ENCODE measurements at regions not wholly inside any gene's neighbourhood (a gene's known extent, or its start where the extent isn't known, plus 50 kb on each side); places are given as distances from the start of the nearest gene placed in this dataset.
"Not testable (repeated sequence)": the region's sequence is repeated elsewhere in the genome, so short reads cannot be mapped to it uniquely, and the experiment has no call there.

DNA sequence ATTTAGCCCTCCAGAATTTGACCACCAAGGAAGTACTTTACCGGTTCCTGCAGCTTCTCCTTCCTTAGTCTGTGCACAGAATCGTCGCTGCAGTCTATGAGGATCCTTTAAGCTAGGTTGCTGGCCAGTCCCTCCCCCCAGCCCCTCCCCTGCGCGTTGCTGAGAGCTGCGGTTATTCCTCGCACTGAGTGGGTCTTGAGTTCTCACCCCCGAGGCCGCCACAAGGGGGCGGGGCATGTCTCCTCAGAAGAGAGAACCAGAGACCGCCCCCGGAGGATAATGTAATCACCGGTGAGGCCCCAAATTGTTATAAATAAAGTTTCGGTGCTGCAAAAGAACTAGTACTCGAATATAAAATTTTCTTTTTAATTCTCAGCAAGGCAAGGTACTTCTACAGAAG lies 1184.9 kb upstream of the CDH2 start:
- no peak for DNase-seq (ENCODE audit: low read depth in 2 of 2)
- TF ChIP-seq, protein P1, sequence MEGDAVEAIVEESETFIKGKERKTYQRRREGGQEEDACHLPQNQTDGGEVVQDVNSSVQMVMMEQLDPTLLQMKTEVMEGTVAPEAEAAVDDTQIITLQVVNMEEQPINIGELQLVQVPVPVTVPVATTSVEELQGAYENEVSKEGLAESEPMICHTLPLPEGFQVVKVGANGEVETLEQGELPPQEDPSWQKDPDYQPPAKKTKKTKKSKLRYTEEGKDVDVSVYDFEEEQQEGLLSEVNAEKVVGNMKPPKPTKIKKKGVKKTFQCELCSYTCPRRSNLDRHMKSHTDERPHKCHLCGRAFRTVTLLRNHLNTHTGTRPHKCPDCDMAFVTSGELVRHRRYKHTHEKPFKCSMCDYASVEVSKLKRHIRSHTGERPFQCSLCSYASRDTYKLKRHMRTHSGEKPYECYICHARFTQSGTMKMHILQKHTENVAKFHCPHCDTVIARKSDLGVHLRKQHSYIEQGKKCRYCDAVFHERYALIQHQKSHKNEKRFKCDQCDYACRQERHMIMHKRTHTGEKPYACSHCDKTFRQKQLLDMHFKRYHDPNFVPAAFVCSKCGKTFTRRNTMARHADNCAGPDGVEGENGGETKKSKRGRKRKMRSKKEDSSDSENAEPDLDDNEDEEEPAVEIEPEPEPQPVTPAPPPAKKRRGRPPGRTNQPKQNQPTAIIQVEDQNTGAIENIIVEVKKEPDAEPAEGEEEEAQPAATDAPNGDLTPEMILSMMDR (IDR thresholded peaks at IDR 0.05; ENCODE audit: low read depth, low read length), result no peak
- H3K4me3 ChIP-seq (replicated peaks in 1 of 2; ENCODE audit: low read depth in 2 of 2, low read length in 2 of 2), result no peak overlapping the region

DNA sequence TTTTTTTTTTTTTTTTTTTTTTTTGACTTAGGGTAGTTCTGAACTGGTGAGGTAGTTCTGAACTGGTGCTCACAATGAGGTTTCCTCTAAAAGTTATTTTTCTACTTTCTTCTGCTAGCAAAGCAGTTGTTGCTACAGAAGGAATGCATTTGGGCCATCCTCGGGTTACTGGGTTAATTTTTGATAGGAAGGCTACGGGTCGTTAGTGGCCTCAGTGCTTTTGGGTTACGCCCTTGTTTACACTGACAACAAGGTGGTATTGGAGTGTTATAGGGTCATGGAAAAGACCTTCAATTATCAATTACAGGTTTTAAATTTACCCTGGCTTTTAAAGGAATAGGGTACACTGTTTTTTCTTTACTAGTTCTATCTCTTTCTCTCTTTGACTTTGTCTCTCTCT lies 1183.7 kb upstream of the CDH2 start:
- not testable (repeated sequence) for H3K4me3 ChIP-seq (replicated peaks in 1 of 2; ENCODE audit: low read depth in 2 of 2, low read length in 2 of 2); DNase-seq (ENCODE audit: low read depth in 2 of 2)

DNA sequence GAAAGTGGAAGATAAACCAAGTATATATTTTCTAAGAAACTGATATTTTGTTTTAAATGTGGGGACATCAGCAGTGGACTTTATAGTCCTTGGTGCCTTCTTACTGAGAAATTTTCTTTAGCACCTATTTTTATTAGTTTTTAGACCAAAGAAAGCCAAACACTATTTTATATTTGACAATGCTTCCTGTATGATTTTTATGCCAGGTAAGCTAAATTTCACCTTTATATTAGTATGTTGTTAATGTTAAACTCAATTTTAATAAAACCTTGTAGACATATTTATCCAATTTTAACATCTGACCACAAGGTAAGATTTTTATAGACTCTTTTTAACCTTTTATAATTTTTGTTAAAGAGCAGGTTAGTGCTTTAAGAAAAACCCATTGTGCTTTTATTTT lies 1182.3 kb upstream of the CDH2 start:
- DNase-seq (ENCODE audit: low read depth in 2 of 2); H3K4me3 ChIP-seq (replicated peaks in 1 of 2; ENCODE audit: low read depth in 2 of 2, low read length in 2 of 2): not testable (repeated sequence)

DNA sequence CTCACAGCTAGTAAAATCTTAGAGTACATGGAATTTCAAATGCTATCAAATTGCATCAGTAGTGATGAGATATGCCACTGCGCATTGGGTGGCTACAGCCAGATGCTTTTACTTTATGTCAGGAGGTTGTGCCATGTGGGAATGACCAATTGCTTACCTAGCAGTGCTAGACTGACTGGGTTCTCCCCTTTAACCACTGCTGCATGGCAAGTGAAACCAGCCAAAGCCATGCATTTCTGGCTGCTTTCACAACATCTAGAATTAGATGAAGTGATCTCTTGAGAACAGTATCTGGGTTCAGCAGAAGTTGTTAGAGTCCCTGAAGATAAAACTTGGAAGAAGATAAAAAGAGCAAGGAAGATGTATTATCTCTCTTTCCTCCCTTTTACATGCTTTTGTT lies 1174.2 kb upstream of the CDH2 start:
- no peak for DNase-seq (ENCODE audit: low read depth in 2 of 2)
- TF ChIP-seq, protein P1 (IDR thresholded peaks at IDR 0.05; ENCODE audit: low read depth, low read length), result no peak
- H3K4me3 ChIP-seq (replicated peaks in 1 of 2; ENCODE audit: low read depth in 2 of 2, low read length in 2 of 2), result no peak overlapping the region

DNA sequence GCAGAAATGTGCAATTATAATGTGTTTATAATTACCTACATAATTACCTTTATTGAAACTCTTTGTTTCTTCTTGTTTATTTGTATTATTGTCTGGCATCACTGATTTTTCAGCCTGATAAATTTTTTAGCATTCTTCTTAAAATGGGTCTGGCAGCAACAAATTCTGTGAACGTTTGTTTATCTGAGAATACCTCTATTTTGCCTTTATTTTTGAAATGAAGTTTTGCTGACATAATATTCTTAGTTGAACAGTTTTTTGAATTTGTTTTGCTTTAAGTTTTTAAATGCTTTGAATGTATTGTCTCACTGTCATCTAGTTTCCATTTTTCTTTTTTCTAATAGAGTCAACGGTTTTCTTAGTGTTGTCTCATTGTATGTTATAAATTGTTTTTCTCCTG lies 1152.0 kb upstream of the CDH2 start:
- TF ChIP-seq, protein P1 (IDR thresholded peaks at IDR 0.05; ENCODE audit: low read depth, low read length), result no peak
- H3K4me3 ChIP-seq (replicated peaks in 1 of 2; ENCODE audit: low read depth in 2 of 2, low read length in 2 of 2), result no peak overlapping the region

DNA sequence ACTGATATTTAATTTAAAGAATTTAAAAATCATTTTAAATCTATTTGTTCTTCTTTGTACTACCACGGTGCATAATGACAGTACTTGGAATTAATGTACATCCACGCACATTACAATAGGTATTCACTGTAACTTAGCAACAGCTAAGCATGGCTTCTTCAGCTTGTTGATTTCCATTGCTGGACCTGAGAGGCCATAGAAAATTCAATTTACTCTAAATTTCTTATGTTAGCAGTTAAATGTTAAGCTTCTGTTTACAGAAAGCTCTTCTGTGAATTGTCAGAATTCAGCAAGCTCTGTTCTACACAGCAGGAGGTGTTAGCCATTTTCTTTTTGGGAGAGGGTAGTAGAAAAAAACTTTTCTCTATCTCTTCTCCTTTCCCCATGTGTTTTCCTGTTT lies 1149.3 kb upstream of the CDH2 start:
- TF ChIP-seq, protein P1 (IDR thresholded peaks at IDR 0.05; ENCODE audit: low read depth, low read length), result no peak
- H3K4me3 ChIP-seq (replicated peaks in 1 of 2; ENCODE audit: low read depth in 2 of 2, low read length in 2 of 2), result no peak overlapping the region
- no peak for DNase-seq (ENCODE audit: low read depth in 2 of 2)

More for the DNA sequence above, 1152.0 kb upstream of the CDH2 start:
- no peak for DNase-seq (ENCODE audit: low read depth in 2 of 2)

DNA sequence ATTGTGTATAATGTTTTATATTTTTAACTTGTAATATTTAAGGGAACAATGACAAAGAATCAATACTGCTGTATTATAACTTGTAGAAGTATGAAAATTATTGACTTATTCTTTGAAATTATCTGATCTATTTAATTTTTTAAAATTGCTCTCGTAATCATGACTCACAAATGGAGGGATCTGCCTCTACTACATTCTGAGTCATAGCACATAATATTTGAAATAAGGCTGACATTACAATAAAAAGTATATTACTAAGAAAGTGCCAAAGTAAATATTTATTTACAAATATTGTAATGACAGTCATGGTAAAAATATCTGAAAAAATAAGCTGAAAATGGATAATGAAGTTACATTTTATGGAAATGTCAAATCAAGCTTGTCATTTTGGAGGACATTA lies 1144.6 kb upstream of the CDH2 start:
- no peak overlapping the region for H3K4me3 ChIP-seq (replicated peaks in 1 of 2; ENCODE audit: low read depth in 2 of 2, low read length in 2 of 2)
- DNase-seq (ENCODE audit: low read depth in 2 of 2), result peak in 1 of 2 donors; percentile 54
- TF ChIP-seq, protein P1 (IDR thresholded peaks at IDR 0.05; ENCODE audit: low read depth, low read length), result no peak

DNA sequence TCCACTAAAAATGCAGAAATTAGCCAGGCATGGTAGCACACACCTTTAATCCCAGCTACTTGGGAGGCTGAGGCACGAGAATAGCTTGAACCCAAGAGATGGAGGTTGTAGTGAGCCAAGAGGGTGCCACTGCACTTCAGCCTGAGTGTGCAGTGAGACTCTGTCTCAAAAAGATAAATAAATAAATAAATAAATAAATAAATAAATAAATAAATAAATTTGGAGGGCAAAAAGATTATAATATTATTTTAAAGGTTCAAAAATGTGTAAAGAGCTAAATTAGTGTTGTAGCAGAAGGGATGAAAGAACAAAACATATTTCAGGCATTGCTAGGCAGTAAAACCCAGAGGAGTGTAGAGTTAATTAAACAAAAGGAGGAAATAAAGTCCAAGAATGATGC lies 1136.4 kb upstream of the CDH2 start:
- DNase-seq (ENCODE audit: low read depth in 2 of 2), result no peak
- TF ChIP-seq, protein P1 (IDR thresholded peaks at IDR 0.05; ENCODE audit: low read depth, low read length), result no peak
- H3K4me3 ChIP-seq (replicated peaks in 1 of 2; ENCODE audit: low read depth in 2 of 2, low read length in 2 of 2), result no peak overlapping the region
